Stimulated activated CD4-positive, alpha-beta T cell treated with anti-CD3 and anti-CD28 coated beads, Interleukin-1b, Interleukin-23, amount 100 ng/mL, for 1 hour (primary cell): ENCODE measurements at regions not wholly inside any gene's neighbourhood (a gene's known extent, or its start where the extent isn't known, plus 50 kb on each side); places are given as distances from the start of the nearest gene placed in this dataset.

Experiments
- DNase-seq, 2 donors: peaks; one replicate each; pipeline ENCODE4 v3.0.0-alpha.2; 2020; ENCODE audit warnings: low read depth in 2 of 2

- no peak for DNase-seq
Observed at GRCh38 chr2:204477358-204477950, 67.8 kb upstream of the PARD3B start.

- no peak for DNase-seq
Observed at GRCh38 chr2:204479557-204479956, 65.7 kb upstream of the PARD3B start.

GRCh38 chr2:204480676-204481075 lies 64.6 kb upstream of the PARD3B start:
- DNase-seq: no peak

- DNase-seq: no peak
Observed at GRCh38 chr2:204483608-204484081, 61.6 kb upstream of the PARD3B start.

GRCh38 chr2:204486321-204486720 lies 59.0 kb upstream of the PARD3B start:
- DNase-seq: no peak

GRCh38 chr2:204486805-204487204 lies 58.5 kb upstream of the PARD3B start:
- no peak for DNase-seq

GRCh38 chr2:204487447-204488229 lies 57.6 kb upstream of the PARD3B start:
- no peak for DNase-seq

GRCh38 chr2:204491528-204491927 lies 53.7 kb upstream of the PARD3B start:
- no peak for DNase-seq

GRCh38 chr2:204492417-204492816 lies 52.9 kb upstream of the PARD3B start:
- no peak for DNase-seq

GRCh38 chr2:204494681-204495080 lies 50.6 kb upstream of the PARD3B start:
- no peak for DNase-seq

GRCh38 chr2:204495381-204495780 lies 49.9 kb upstream of the PARD3B start:
- DNase-seq: no peak
